ENCODE measurements at regions not wholly inside any gene's neighbourhood (a gene's known extent, or its start where the extent isn't known, plus 50 kb on each side); places are given as distances from the start of the nearest gene placed in this dataset.
"Not testable (repeated sequence)": the region's sequence is repeated elsewhere in the genome, so short reads cannot be mapped to it uniquely, and the experiment has no call there.

GRCh38 chr2:67195327-67195726, 201.8 kb upstream of the ETAA1 start:
- DNase-seq (ENCODE audit: low spot score) = not testable (repeated sequence)

DNA sequence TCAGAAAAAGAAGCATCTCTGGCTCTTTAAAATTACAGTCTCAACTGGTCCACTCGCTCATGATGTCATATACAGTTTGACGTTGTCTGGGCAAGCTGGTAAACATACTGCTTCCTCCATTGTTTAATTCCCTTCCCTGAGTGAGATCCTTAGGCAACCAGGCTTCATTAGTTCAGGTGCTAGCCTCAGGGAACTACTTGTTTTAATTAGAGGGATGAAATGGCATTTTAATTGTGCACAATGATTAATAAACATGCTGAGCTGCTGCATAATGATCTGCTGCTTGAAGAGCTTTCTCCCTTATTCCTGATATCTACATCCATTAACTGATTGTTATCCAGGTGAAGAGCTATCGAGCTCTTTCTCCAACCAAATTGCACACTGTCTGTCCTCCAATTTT, 195.6 kb upstream of the ETAA1 start:
- no peak for DNase-seq (ENCODE audit: low spot score)

DNA sequence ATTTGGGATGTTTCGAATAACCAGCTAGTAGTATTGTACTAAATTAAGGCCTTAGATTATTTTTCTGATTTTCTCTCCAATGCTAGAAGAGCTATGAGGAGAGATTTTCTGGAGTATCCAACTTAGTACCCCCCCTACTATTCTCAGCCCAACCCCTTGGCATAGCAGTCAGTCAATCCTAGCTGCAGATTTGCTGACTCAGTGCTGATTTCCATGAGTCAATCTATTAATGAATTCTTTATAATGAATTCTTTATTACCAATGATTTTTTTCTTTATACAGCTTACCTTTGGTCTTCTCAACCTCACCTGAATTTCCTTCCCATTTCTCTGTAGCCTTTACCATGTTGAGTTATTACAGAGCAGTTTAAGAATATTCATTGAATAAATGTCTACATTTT, 192.8 kb upstream of the ETAA1 start:
- DNase-seq (ENCODE audit: low spot score) = no peak

GRCh38 chr2:67208887-67209500, 188.1 kb upstream of the ETAA1 start:
- DNase-seq (ENCODE audit: low spot score) = no peak

DNA sequence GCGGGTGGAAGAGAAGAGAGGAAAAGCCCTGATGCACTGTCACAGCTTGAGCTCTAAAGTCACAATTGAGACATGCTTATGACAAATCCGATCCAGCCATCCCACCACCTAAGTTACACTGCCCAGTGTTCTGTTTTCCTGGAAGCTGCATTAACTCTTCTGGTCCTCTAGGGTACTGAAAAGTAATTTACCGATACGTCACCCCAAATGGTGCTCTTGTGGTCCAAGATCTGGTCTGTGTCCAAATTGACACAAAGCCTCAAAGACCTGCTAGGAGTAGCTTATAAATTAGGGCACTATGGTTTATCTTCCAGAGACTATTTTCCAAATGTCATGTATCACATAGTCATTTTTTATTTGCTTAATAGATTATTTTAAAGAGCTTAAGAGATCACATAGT, 186.7 kb upstream of the ETAA1 start:
- no peak for DNase-seq (ENCODE audit: low spot score)

DNA sequence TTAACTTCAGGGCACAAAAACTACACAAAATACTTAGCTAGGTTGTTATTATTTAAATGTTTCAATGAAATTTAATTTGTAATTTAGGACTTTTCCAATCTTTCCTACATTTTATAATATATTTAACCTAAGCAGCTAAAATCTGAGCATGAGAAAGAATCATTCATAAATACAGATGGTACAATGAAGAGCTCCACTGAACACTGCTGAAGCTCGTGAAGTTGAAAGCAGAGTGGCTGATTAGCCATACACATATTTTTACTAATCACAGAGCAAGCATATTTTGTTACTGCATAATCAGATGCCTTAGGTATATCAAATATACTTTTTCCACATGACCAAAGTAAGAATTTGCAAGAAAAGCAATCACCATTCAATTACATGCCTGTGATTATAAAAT, 184.9 kb upstream of the ETAA1 start:
- no peak for DNase-seq (ENCODE audit: low spot score)

GRCh38 chr2:67213270-67213670, 183.9 kb upstream of the ETAA1 start:
- DNase-seq (ENCODE audit: low spot score) = no peak

DNA sequence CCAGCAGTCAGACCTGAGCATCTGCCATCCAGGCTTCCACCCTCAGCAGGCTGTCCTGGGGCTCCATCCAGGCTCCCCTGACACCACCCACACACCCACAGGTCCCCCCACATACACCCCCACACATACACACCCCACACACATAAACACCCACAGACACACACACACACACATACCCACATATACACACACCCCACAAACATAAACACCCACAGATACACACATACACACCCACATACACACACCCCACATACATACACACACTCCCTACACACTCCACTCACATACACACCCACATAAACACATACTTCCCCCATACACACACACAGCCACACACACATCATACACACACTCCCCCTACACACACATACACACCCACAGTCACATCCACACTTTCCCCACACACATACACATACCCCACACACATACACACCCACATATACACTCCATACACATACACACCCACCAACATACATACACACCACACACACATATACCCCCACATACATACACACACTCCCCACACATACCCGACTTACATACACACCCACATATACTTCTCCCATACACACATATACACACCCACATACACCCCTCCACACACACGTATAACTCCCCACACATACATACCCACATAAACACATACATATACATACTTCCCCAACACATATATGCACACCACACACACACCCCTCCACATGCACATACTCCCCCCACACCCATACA, 183.3 kb upstream of the ETAA1 start:
- no peak for DNase-seq (ENCODE audit: low spot score)

DNA sequence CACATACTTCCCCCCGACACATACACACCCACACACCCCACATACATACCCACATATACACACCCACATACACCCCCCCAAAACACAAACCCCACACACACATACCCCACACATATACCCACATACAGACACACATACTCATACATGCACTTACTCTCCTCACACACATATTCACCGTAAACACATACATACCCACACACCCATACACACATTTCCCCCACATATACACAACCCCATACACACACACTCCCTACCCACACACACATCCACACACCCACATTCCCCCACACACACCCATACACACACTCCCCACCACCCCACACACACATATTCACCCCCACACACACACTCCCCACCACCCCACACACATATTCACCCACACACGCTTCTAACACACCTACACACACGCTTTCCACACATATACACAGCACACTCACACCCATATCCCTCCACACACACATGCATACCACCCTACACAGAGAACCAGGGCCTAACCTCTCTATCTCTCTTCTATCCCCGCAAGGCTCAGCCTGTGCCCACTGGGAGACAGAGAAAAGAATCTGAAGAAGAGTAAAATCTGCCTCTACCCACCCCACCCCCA, 182.4 kb upstream of the ETAA1 start:
- DNase-seq (ENCODE audit: low spot score) = no peak

DNA sequence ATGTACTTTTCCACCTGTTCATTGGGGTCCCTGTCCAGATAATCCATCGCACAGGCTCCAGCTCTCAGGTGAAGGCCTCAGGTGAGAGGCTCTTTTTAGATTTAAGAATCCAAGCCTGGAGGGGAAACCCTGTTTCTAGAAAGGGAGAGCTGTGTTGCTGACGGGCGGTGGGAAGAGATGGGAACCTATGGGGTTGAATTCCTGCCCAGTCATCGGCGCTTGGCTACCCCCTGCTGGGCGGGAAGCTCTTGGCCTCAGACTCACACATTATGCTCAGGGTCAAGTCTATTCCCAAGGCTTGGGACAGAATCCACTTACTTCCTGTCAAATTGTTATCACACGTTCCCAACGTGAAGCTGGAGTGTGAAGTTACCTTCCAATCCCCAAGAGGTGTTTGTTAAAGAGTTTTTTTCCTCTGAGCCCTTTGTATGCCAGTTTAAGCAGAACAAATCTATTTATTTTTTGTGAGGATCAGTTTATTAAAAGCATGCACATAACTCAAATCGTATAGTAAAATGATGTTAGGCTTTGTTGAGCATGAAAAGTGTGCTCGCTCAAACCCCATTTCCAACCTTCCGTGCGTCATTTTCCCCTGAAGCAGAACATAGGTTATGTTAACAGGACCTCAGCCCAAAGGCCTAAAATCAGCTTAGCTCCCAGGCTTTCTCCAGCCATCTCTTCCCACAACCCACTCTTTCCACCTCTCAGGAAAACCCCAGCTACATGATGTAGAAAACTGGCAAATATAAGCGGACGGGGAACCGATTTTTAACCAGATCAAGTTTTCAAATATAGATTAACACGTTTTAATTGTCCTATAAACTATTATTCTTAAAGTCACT, 181.7 kb upstream of the ETAA1 start:
- peak; percentile 9 for DNase-seq (ENCODE audit: low spot score)

DNA sequence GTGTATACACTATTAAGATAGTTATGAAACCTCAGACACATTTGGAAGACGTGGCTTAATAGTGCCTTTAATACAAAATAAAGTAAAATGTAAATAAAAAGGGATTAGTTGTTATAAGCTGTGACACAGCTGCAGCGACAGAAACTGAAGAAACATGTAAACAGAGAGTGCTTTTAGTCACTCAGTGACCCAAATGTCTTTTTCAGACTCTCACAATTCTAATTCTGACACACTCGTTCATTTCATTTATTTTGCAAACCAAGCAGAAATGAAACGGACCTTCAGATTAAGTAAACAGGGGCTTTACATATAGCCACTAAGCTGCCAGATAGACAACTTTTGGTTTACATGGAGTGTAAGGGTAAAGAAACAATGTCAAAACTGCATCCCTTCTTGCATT, 181.0 kb upstream of the ETAA1 start:
- DNase-seq (ENCODE audit: low spot score) = no peak

DNA sequence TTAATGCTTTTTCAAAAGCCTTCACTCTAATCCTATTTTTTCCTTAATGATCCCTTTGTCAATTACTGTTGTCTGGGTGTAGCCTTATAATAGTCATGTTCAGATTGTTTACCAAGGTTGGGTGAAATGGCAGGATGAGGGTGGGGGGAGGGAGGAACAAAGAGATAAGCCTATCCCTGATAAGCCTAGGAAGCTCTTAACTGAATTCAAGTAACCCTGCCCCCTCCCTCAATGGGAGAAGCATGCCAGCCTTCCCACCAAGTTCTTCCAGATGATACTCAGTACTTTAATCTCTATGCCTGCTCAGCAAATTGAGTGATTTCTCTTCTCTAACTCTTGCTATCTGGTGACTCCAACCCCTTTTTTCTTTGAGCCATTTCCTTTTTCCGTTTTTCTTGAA, 180.3 kb upstream of the ETAA1 start:
- no peak for DNase-seq (ENCODE audit: low spot score)

DNA sequence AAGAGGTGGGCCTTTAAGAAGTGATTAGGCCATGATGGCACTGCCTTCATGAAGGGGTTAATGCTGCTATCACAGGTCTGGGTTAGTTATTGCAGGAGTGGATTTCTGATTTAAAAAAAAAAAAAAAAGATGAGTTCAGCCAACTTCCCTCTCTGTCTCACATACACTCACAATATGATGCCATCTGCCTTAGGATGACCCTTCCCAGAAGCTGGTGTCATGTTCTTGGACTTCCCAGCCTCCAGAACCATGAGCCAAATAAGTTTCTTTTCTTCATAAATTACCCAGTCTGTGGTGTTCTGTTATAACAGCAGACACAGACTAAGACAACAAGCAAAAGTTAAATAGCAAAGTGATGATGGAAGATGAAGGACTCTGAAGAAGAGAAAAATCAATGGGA, 179.7 kb upstream of the ETAA1 start:
- no peak for DNase-seq (ENCODE audit: low spot score)

GRCh38 chr2:67218056-67218455, 179.1 kb upstream of the ETAA1 start:
- no peak for DNase-seq (ENCODE audit: low spot score)

DNA sequence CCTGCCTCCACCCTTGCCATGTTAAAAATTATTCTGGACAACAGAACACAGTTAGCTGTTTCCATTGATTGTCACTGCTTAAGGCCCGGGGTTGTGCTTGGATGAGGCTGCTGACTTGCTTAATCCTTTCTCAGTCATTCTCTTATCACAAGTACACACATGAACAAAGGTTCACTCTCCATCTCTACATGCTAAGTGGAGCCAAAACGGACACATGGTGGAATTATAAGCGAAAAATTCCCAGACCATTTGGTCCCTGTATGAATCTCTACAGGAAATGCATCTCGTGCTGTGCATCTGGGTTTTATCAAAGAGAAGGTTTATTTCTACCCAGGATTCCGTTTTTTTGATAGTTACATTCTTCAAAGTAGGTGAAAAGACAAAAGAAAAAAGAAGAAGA, 177.5 kb upstream of the ETAA1 start:
- DNase-seq (ENCODE audit: low spot score) = no peak

DNA sequence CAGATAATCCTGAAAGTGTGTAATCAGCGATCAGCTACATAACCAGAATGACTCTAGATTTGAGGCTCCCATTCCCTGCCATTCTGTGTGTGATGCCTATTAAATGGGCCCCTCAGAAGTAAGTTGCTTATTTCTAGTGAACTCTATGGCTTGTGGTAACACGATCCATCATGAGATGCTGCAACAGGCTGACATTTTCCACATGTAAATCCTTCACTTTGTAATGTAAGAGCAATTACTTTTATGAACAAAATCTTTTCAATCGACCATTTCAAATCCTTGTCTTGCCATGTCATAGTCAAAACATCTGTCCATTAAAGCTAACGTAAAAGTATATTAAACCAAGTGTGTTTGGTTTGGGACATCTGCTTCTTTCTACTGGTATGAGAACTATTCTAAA, 175.9 kb upstream of the ETAA1 start:
- DNase-seq (ENCODE audit: low spot score) = no peak

DNA sequence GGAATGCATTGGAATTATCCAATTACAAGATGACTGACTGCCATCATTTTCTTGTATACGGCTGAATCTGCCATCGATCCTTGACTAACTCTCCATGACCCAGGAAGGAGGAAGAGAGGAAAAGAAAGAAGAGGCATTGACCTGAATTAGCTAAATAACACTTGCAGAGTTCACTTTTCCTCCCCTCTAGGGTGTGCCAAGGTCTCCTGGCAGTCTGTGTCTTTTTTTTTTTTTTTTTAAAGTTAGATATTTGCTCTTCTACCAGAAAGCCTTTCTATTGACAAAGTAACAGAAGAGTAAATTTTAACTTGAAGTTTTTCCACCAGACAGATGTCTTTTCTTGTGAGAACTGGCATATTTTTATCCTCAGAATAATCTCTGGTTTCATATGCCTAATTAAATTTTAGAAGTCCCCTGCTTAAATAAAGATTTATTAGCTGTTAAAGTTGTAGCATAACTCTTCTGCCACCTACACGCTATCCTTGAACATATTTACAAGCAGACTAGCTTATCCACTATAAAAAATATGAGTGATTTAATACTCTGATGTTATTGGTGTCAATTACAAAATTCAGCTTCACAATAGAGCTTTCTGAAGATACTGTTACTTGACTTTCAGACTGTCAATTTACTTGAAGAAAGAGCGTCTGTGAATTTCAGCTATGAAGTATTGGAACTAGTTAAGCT, 171.7 kb upstream of the ETAA1 start:
- no peak for DNase-seq (ENCODE audit: low spot score)

DNA sequence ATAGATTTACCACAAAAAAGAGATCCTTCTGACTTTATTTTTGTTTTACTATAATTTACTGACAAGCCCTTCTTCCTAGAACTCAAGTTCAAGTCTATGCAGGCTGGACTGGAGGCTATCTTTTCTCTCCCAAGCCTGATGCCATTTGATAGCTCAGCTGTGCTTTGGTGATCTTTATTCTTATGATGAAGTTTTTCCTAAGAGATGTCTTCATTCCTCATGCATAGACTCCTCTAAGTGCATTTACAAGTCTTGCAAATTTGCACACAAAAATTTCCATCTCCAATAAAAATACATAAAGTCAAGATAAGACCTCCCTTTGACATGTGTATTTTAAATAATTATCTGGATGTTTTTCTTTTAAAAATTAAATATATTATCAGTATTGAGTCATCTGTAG, 167.4 kb upstream of the ETAA1 start:
- DNase-seq (ENCODE audit: low spot score) = no peak

GRCh38 chr2:67232936-67233335, 164.2 kb upstream of the ETAA1 start:
- DNase-seq (ENCODE audit: low spot score) = no peak

DNA sequence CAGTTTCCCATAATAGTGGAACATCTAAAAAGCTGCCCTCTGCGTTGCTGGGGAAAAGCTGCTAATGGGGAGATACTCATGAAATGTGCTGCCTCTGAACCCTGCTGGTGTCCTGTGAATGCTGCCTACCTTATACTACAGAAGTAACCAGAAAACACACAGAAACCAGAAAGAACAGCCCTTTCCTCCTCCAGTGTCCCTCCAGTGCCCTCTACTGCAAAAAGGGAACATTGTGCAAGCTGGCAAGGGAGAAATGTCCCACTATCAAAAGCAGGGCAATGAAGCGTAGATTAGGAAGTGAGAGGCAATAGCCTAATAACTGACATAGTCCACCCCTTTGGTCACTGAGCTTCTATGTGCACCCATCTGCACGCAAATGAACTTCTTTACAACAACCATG, 162.7 kb upstream of the ETAA1 start:
- DNase-seq (ENCODE audit: low spot score) = no peak

GRCh38 chr2:67237288-67237687, 159.8 kb upstream of the ETAA1 start:
- DNase-seq (ENCODE audit: low spot score) = no peak

GRCh38 chr2:67240507-67240906, 156.6 kb upstream of the ETAA1 start:
- DNase-seq (ENCODE audit: low spot score) = no peak

Measured in LoVo (cell line).